HepG2 (cell line): ENCODE measurements at regions not wholly inside any gene's neighbourhood (a gene's known extent, or its start where the extent isn't known, plus 50 kb on each side); places are given as distances from the start of the nearest gene placed in this dataset.

Experiments used
- ATAC-seq: fragments of 200-7000 bp; cut with Tn5 transposase; 3 replicates; pipeline ENCODE4 v1.9.1; 2020; ENCODE audit warnings: mild to moderate bottlenecking, moderate library complexity
- BruUV-seq: library from RNA; stranded (reverse); fragments of 400-500 nt; replicated peaks from 2 replicates; lab custom pipeline; 2021; lab: Mats Ljungman, UMichigan
- CTCF ChIA-PET: fragments of 300-600 bp; formaldehyde crosslinking; extraction: SDS; loops from one replicate; lab custom pipeline; 2021; ENCODE audit warnings: low total read pairs, inconsistent platforms, low intra/inter-chr PET ratio; lab: Yijun Ruan, JAX
- POLR2A ChIA-PET: fragments of 350-600 bp; sonication (Branson Sonifier 250); formaldehyde crosslinking; loops from one replicate; lab custom pipeline; 2020; ENCODE audit warnings: antibody characterized with exemption, inconsistent platforms; lab: Yijun Ruan, JAX
- DNase-seq: peaks from one replicate; pipeline ENCODE4 v3.0.0-alpha.2; 2015; ENCODE audit warnings: low spot score
- FAIRE-seq: peaks from 3 replicates; lab custom pipeline; 2011; peaks lifted over from hg19 to GRCh38; lab: Jason Lieb, UNC
- H2AFZ ChIP-seq: one replicate; pipeline ENCODE4 v1.6.1; 2011; ENCODE audit warnings: low read length, inconsistent platforms
- H3K27ac ChIP-seq: fragments of 300-600 bp; 3 replicates; pipeline ENCODE4 v1.8.0; 2011; ENCODE audit warnings: mixed run types, mild to moderate bottlenecking, mixed read lengths, low read length, inconsistent platforms; ENCODE audit not compliant: insufficient read depth; ENCODE audit errors: extremely low read length
- H3K27me3 ChIP-seq, 2 experiments: fragments of 200-600 bp in 1 of 2; 2 replicates in 1 of 2; 3 replicates in 1 of 2; pipeline versions ENCODE4 v1.6.0 to v1.8.0; 2011; ENCODE audit warnings: low read length in 2 of 2, mild to moderate bottlenecking in 2 of 2, moderate library complexity in 2 of 2, inconsistent platforms in 1 of 2; ENCODE audit not compliant: insufficient read depth in 2 of 2, control insufficient read depth in 1 of 2
- H3K36me3 ChIP-seq, 2 experiments: fragments of 200-600 bp in 1 of 2; replicated peaks in 1 of 2; 2 replicates in 1 of 2; 3 replicates in 1 of 2; pipeline versions ENCODE4 v1.5.1 to v1.8.0; 2011; ENCODE audit warnings: low read length in 2 of 2, inconsistent platforms in 1 of 2; ENCODE audit not compliant: insufficient read depth in 2 of 2, control insufficient read depth in 1 of 2
- H3K4me1 ChIP-seq: 2 replicates; pipeline ENCODE4 v1.5.1; 2012; ENCODE audit warnings: low read length, inconsistent platforms; ENCODE audit not compliant: insufficient read depth
- H3K4me2 ChIP-seq: 2 replicates; pipeline ENCODE4 v1.6.0; 2011; ENCODE audit warnings: low read depth, low read length, inconsistent platforms
- H3K4me3 ChIP-seq, 3 experiments: fragments of 200-600 bp in 1 of 3; sonication (generic), shearing (Covaris generic) in 1 of 3; replicated peaks in 1 of 3; 2 replicates each; pipeline ENCODE4 v1.5.1; 2011 to 2016; ENCODE audit warnings: low read length in 3 of 3, inconsistent platforms in 2 of 3, low read depth in 2 of 3, mild to moderate bottlenecking in 2 of 3, control low read depth in 1 of 3, mixed read lengths in 1 of 3; ENCODE audit not compliant: insufficient read depth in 1 of 3
- H3K79me2 ChIP-seq: one replicate; pipeline ENCODE4 v1.6.1; 2011; ENCODE audit warnings: low read length, inconsistent platforms; ENCODE audit not compliant: insufficient read depth
- H3K9ac ChIP-seq: 2 replicates; pipeline ENCODE4 v1.6.0; 2011; ENCODE audit warnings: mild to moderate bottlenecking, low read depth, low read length, inconsistent platforms; ENCODE audit not compliant: insufficient read depth
- H3K9me3 ChIP-seq: 2 replicates; pipeline ENCODE4 v1.5.1; 2012; ENCODE audit warnings: mild to moderate bottlenecking, low read length
- H4K20me1 ChIP-seq: 2 replicates; pipeline ENCODE4 v1.6.0; 2011; ENCODE audit warnings: inconsistent platforms, mild to moderate bottlenecking, low read length, moderate library complexity; ENCODE audit not compliant: insufficient read depth
- ATF6 ChIP-seq: sonication (generic); formaldehyde crosslinking; conservative IDR thresholded peaks from 2 replicates; pipeline ENCODE4 v1.4.0; 2020; ENCODE audit warnings: missing genetic modification reagents
- DMAP1 ChIP-seq: IDR thresholded peaks from 2 replicates; pipeline ENCODE4 v1.6.1; 2016
- KAT2B ChIP-seq: fragments of 150-350 bp; IDR thresholded peaks from 2 replicates; pipeline ENCODE4 v1.6.1; 2014; ENCODE audit warnings: low read depth, low read length, borderline replicate concordance
- PITX1 ChIP-seq: sonication (generic); formaldehyde crosslinking; IDR thresholded peaks from 2 replicates; pipeline ENCODE4 v1.5.1; 2020; ENCODE audit warnings: mild to moderate bottlenecking, missing genetic modification reagents
- PRMT3 ChIP-seq: sonication (generic); formaldehyde crosslinking; IDR thresholded peaks from 2 replicates; pipeline ENCODE4 v1.8.1; 2022; ENCODE audit warnings: low read depth, mild to moderate bottlenecking, moderate library complexity, missing genetic modification reagents, borderline replicate concordance
- TP53 ChIP-seq: sonication (generic); formaldehyde crosslinking; conservative IDR thresholded peaks from 2 replicates; pipeline ENCODE4 v1.4.0; 2020; ENCODE audit warnings: missing genetic modification reagents
- YEATS4 ChIP-seq: sonication (generic); formaldehyde crosslinking; IDR thresholded peaks from 2 replicates; pipeline ENCODE4 v1.4.0; 2020; ENCODE audit warnings: missing genetic modification reagents, borderline replicate concordance
- ZMYM2 ChIP-seq: sonication (generic); formaldehyde crosslinking; IDR thresholded peaks from 2 replicates; pipeline ENCODE4 v1.8.0; 2022; ENCODE audit warnings: mild to moderate bottlenecking, missing genetic modification reagents
- ZNF781 ChIP-seq: sonication (generic); formaldehyde crosslinking; IDR thresholded peaks from 2 replicates; pipeline ENCODE4 v1.5.1; 2020; ENCODE audit warnings: borderline replicate concordance, mild to moderate bottlenecking, missing genetic modification reagents; ENCODE audit errors: not compliant biosample characterization
- WGBS: methylation state at CpG from one replicate; pipeline ENCODE4 v1.1.6; 2017; ENCODE audit warnings: low lambda C conversion rate; 5-methylcytosine and 5-hydroxymethylcytosine counted together
- in situ Hi-C: cut with HindIII; loops from 2 replicates; pipeline ENCODE4 v1.10.0; 2017; ENCODE audit warnings: low pct_unique_long_range_greater_than_20kb; ENCODE audit not compliant: extremely low pct_ligation_motif_present
- intact Hi-C: fragments of 100-400 bp; cut with micrococcal nuclease; formaldehyde crosslinking; loops from one replicate; pipeline ENCODE4 v1.10.0; 2022; ENCODE audit not compliant: unreplicated experiment
- TF ChIP-seq, protein P1 (sequence below): sonication (generic); formaldehyde crosslinking; IDR thresholded peaks from 2 replicates; pipeline ENCODE4 v1.8.0; 2022; ENCODE audit warnings: missing genetic modification reagents, mild to moderate bottlenecking, borderline replicate concordance

DNA sequence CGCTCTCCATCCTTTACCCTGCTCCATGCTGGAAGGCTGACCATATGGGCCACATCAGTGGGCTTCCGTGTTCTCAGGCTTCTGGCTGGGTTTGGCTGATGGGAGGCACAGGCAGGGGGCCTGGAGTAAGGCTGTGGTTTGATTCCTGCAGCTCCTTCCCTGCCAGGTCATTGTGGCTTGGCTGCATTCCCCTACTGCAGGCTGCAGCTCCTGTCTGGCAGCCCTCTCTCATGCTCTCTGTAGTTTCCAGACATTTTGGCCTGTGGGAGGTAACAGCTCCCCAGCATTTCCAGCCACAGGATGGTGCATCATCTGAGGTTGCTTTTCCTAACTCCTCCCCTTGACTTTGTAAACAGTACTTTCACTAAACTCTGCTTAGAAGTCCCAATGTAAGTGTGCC lies 102.0 kb upstream of the PTPN3 start:
- ChIA-PET CTCF (no interaction called here), POLR2A (no interaction called here)
- Histone ChIP-seq H3K4me2 (no peak overlapping the region), H3K79me2 (no peaks in the 10 kb centered on the region), H3K27ac (no peak overlapping the region), H3K27me3 (no peaks in the 10 kb centered on the region), H2AFZ (no peak overlapping the region), H4K20me1 (no peaks in the 10 kb centered on the region), H3K4me3 (no peak overlapping the region), H3K9ac (no peak overlapping the region), H3K36me3 (no peaks in the 10 kb centered on the region), H3K9me3 (no peaks in the 10 kb centered on the region)
- no peak for FAIRE-seq
- no TSS peak for BruUV-seq
- no peak for ATAC-seq
- intact Hi-C loops (no loop called here), in situ Hi-C loops (no loop called here)
- 4% methylated on average over 2 of the region's 2 CpGs for whole genome bisulfite sequencing
- DNase-seq, result no peak
- TF ChIP-seq TP53 (no peak), PITX1 (CRISPR knock-in tag) (no peak), ZNF781 (CRISPR knock-in tag) (no peak), PRMT3 (CRISPR knock-in tag) (no peak), YEATS4 (CRISPR knock-in tag) (no peak), DMAP1 (CRISPR knock-in tag) (no peak), ATF6 (CRISPR knock-in tag) (no peak), ZMYM2 (CRISPR knock-in tag) (no peak), KAT2B (no peak)
- TF ChIP-seq, protein P1, sequence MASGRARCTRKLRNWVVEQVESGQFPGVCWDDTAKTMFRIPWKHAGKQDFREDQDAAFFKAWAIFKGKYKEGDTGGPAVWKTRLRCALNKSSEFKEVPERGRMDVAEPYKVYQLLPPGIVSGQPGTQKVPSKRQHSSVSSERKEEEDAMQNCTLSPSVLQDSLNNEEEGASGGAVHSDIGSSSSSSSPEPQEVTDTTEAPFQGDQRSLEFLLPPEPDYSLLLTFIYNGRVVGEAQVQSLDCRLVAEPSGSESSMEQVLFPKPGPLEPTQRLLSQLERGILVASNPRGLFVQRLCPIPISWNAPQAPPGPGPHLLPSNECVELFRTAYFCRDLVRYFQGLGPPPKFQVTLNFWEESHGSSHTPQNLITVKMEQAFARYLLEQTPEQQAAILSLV (CRISPR knock-in tag), result no peak
- TF ChIP-seq, all 625 proteins: peak for 0
- no peaks in the 10 kb centered on the region for H3K4me1 ChIP-seq
